ENCODE measurements at regions not wholly inside any gene's neighbourhood (a gene's known extent, or its start where the extent isn't known, plus 50 kb on each side); places are given as distances from the start of the nearest gene placed in this dataset.

DNA sequence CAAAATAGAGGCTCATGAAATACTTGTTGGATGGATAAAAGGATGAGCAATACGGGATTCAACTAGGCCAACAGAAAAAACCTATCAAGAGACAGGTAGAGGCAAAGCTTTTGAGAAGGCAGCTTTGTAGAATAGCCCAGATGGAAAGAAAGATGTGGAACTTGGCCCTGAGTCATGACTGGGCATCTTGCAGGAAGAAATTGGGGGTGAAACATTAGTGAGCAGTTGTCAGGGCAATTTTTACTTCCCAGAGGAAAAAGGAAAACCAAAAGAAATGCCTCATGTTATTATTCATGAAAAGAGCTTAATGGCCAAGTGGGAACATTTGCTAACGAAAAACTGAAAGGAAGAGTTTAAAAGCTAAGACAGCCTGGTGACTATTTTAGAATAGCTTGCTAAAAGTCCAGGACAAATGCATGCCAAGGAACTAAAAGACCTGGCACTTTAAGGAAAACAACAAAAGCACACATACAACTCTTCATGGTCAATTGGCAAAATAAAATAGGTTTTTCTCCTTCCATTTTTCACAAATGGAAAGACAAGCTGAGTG is 180.1 kb downstream of the HS3ST3A1 start:
- no TSS peak for BruUV-seq (replicated peaks)
- Histone ChIP-seq H3K4me1 (ENCODE audit: control insufficient read depth, extremely low read depth, insufficient read depth, low read length) (no peaks in the 10 kb centered on the region), H3K9me3 (replicated peaks; ENCODE audit: control insufficient read depth, insufficient read depth, low read length) (peaks cover 2% of the 10 kb centered on the region), H3K4me3 (replicated peaks in 1 of 3; ENCODE audit: insufficient read depth in 1 of 3, low read depth in 1 of 3, low read length in 3 of 3) (no peak overlapping the region), H3K36me3 (ENCODE audit: control insufficient read depth in 2 of 2, extremely low read depth in 1 of 2, insufficient read depth in 2 of 2, low read length in 2 of 2) (no peaks in the 10 kb centered on the region), H3K79me2 (ENCODE audit: control insufficient read depth, insufficient read depth, low read length) (no peaks in the 10 kb centered on the region), H4K20me1 (replicated peaks; ENCODE audit: control insufficient read depth, extremely low read depth, insufficient read depth, low read length) (no peaks in the 10 kb centered on the region), H3K9ac (replicated peaks; ENCODE audit: extremely low read depth, insufficient read depth, low read length) (no peak overlapping the region), H3K27me3 (ENCODE audit: control insufficient read depth in 2 of 2, insufficient read depth in 2 of 2, low read length in 2 of 2) (no peaks in the 10 kb centered on the region), H3K4me2 (ENCODE audit: insufficient read depth, low read length) (no peak overlapping the region), H2AFZ (ENCODE audit: low read depth, low read length) (no peak overlapping the region), H3K9me1 (replicated peaks; ENCODE audit: control insufficient read depth, extremely low read depth, insufficient read depth, low read length) (no peaks in the 10 kb centered on the region), H3K27ac (ENCODE audit: insufficient read depth, low read depth, low read length) (no peak overlapping the region)
- no peak for FAIRE-seq
- CTCF ChIA-PET, result no interaction called here
- dilution Hi-C loops (cut with MboI; ENCODE audit: extremely low pct_ligation_motif_present, low sequenced_read_pairs) (no loop called here), intact Hi-C loops (cut with micrococcal nuclease) (no loop called here)
- no peak for TF ChIP-seq POLR2AphosphoS5 (IDR thresholded peaks at IDR 0.05; ENCODE audit: insufficient read depth, low read depth, low read length)
- no peak for TF ChIP-seq GATA2 (IDR thresholded peaks at IDR 0.05; ENCODE audit: insufficient read depth, insufficient read length, low read depth, low read length)
- no peak for TF ChIP-seq FOS (IDR thresholded peaks at IDR 0.05; ENCODE audit: borderline replicate concordance, insufficient read depth, low read length)
- no peak for TF ChIP-seq POLR2A (IDR thresholded peaks at IDR 0.05; ENCODE audit: low read depth, low read length)
- no peak for TF ChIP-seq MYC (IDR thresholded peaks at IDR 0.05; ENCODE audit: low read depth, low read length)
- TF ChIP-seq, protein P1, sequence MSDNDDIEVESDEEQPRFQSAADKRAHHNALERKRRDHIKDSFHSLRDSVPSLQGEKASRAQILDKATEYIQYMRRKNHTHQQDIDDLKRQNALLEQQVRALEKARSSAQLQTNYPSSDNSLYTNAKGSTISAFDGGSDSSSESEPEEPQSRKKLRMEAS (IDR thresholded peaks at IDR 0.05; ENCODE audit: insufficient read depth, insufficient read length), result no peak
- TF ChIP-seq, protein P2, sequence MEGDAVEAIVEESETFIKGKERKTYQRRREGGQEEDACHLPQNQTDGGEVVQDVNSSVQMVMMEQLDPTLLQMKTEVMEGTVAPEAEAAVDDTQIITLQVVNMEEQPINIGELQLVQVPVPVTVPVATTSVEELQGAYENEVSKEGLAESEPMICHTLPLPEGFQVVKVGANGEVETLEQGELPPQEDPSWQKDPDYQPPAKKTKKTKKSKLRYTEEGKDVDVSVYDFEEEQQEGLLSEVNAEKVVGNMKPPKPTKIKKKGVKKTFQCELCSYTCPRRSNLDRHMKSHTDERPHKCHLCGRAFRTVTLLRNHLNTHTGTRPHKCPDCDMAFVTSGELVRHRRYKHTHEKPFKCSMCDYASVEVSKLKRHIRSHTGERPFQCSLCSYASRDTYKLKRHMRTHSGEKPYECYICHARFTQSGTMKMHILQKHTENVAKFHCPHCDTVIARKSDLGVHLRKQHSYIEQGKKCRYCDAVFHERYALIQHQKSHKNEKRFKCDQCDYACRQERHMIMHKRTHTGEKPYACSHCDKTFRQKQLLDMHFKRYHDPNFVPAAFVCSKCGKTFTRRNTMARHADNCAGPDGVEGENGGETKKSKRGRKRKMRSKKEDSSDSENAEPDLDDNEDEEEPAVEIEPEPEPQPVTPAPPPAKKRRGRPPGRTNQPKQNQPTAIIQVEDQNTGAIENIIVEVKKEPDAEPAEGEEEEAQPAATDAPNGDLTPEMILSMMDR (IDR thresholded peaks at IDR 0.05; ENCODE audit: extremely low read depth in 1 of 2, insufficient read depth in 1 of 2, low read depth in 1 of 2, low read length in 2 of 2), result no peak
- POLR2A ChIA-PET, result no interaction called here
- DNase-seq (ENCODE audit: low read depth, low spot score), result no peak

Data from endothelial cell of umbilical vein (primary cell).